Caco-2 (cell line): ENCODE measurements at regions not wholly inside any gene's neighbourhood (a gene's known extent, or its start where the extent isn't known, plus 50 kb on each side); places are given as distances from the start of the nearest gene placed in this dataset.

Experiments used
- BruUV-seq: library from RNA; stranded (reverse); fragments of 400-500 nt; replicated peaks from 2 replicates; lab custom pipeline; 2021; lab: Mats Ljungman, UMichigan
- CTCF ChIA-PET: fragments of 300-600 bp; sonication (Branson Sonifier 250); formaldehyde crosslinking; loops from one replicate; lab custom pipeline; 2022; ENCODE audit warnings: antibody characterized with exemption; lab: Charles Lee
- POLR2A ChIA-PET: fragments of 300-600 bp; sonication (Branson Sonifier 250); formaldehyde crosslinking; loops from one replicate; lab custom pipeline; 2022; ENCODE audit warnings: antibody characterized with exemption; lab: Charles Lee
- DNase-seq, 2 experiments: peaks; one replicate each; pipeline versions ENCODE4 v3.0.0 to v3.0.0-alpha.2; 2020 to 2022
- H3K27me3 ChIP-seq: replicated peaks from 2 replicates; pipeline ENCODE4 v1.6.0; 2011; ENCODE audit warnings: low read length; ENCODE audit not compliant: control insufficient read depth, insufficient read depth
- H3K36me3 ChIP-seq: 2 replicates; pipeline ENCODE4 v1.5.1; 2011; ENCODE audit warnings: low read length; ENCODE audit not compliant: control insufficient read depth, insufficient read depth
- H3K4me1 ChIP-seq: fragments of 250-450 bp; sonication (Bioruptor Pico); 2 replicates; pipeline ENCODE4 v1.5.1; 2020; ENCODE audit warnings: mild to moderate bottlenecking
- H3K4me3 ChIP-seq: 2 replicates; pipeline ENCODE4 v1.5.1; 2011; ENCODE audit warnings: low read depth, mild to moderate bottlenecking, control low read depth, low read length
- H3K9me3 ChIP-seq: fragments of 250-450 bp; sonication (Bioruptor Pico); 2 replicates; pipeline ENCODE4 v1.5.1; 2020; ENCODE audit warnings: mild to moderate bottlenecking, moderate library complexity
- H3K27ac Mint-ChIP-seq: one replicate; pipeline ENCODE4 v1.8.0; 2022; ENCODE audit warnings: mixed read lengths; ENCODE audit not compliant: unreplicated experiment
- H3K27me3 Mint-ChIP-seq: one replicate; pipeline ENCODE4 v1.8.0; 2022; ENCODE audit warnings: mixed read lengths; ENCODE audit not compliant: insufficient read depth, unreplicated experiment
- H3K36me3 Mint-ChIP-seq: one replicate; pipeline ENCODE4 v1.8.0; 2022; ENCODE audit warnings: mild to moderate bottlenecking, mixed read lengths; ENCODE audit not compliant: insufficient read depth, unreplicated experiment
- H3K4me1 Mint-ChIP-seq: one replicate; pipeline ENCODE4 v1.8.0; 2022; ENCODE audit warnings: low read depth, mixed read lengths; ENCODE audit not compliant: unreplicated experiment
- H3K4me3 Mint-ChIP-seq: one replicate; pipeline ENCODE4 v1.8.0; 2022; ENCODE audit warnings: mild to moderate bottlenecking, moderate library complexity, mixed read lengths; ENCODE audit not compliant: unreplicated experiment
- H3K9me3 Mint-ChIP-seq: one replicate; pipeline ENCODE4 v1.8.0; 2022; ENCODE audit warnings: mixed read lengths; ENCODE audit not compliant: unreplicated experiment
- intact Hi-C: fragments of 100-400 bp; cut with micrococcal nuclease; formaldehyde crosslinking; loops from one replicate; pipeline ENCODE4 v1.10.0; 2022; ENCODE audit not compliant: unreplicated experiment
- TF ChIP-seq, protein P1 (sequence below), 2 experiments: fragments of 200-600 bp in 1 of 2; IDR thresholded peaks; 1 replicate in 1 of 2; 2 replicates in 1 of 2; pipeline versions ENCODE4 v1.5.1 to v1.8.0; 2011 to 2022; ENCODE audit warnings: antibody characterized with exemption in 1 of 2, control low read depth in 1 of 2, inconsistent platforms in 1 of 2, low read depth in 1 of 2, low read length in 1 of 2, mild to moderate bottlenecking in 1 of 2, moderate library complexity in 1 of 2; ENCODE audit not compliant: insufficient read depth in 1 of 2, severe bottlenecking in 1 of 2, unreplicated experiment in 1 of 2

DNA sequence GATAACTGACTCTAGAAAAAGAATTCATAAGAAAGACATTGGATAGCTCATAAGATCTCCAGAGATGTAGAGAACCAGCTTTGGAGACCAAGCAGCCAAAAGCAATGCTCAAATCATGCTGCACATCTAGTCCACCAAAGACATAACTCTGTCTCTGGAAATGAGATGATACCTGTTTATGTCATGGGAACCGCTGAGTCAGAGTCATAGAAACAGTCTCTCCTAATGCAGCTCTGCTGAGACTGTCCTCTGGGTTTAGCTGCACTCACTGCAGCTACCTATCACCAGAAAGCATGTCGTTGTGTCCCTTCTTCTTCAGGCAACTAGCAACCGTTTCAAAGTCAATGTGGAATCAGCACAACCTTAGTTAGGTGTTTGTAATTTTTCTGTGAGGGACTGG lies 218.5 kb upstream of the ROBO1 start:
- H3K4me1 Mint-ChIP-seq = no peaks in the 10 kb centered on the region
- no peaks in the 10 kb centered on the region for H3K36me3 ChIP-seq
- POLR2A ChIA-PET = no interaction called here

DNA sequence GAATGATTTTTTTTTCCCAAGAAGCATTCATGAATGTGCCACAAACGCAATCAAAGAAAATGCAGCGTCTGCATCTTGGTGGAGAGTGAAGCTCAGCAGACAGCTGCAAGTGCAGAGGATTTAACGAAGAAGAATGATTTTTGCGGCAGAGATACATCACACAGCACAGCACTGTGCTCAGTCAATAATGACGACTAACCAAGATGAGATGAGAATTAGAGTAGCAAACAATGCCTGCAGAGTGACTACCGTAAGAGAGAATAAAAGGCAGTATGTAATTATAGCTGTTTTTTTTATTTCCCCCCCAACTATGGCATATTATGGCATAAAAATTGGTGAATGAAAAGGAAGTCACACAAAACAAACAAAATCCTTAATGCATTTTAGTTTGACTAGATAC lies 218.0 kb upstream of the ROBO1 start:
- BruUV-seq = no TSS peak
- POLR2A ChIA-PET = no interaction called here
- Mint-ChIP-seq H3K4me1 (no peaks in the 10 kb centered on the region), H3K36me3 (no peaks in the 10 kb centered on the region), H3K4me3 (no peak overlapping the region), H3K27ac (no peak overlapping the region), H3K27me3 (peaks cover 3% of the 10 kb centered on the region), H3K9me3 (no peaks in the 10 kb centered on the region)
- Histone ChIP-seq H3K9me3 (no peaks in the 10 kb centered on the region), H3K4me3 (no peak overlapping the region), H3K4me1 (no peaks in the 10 kb centered on the region), H3K27me3 (no peaks in the 10 kb centered on the region), H3K36me3 (no peaks in the 10 kb centered on the region)
- CTCF ChIA-PET = no interaction called here
- no peak for DNase-seq
- TF ChIP-seq, protein P1, sequence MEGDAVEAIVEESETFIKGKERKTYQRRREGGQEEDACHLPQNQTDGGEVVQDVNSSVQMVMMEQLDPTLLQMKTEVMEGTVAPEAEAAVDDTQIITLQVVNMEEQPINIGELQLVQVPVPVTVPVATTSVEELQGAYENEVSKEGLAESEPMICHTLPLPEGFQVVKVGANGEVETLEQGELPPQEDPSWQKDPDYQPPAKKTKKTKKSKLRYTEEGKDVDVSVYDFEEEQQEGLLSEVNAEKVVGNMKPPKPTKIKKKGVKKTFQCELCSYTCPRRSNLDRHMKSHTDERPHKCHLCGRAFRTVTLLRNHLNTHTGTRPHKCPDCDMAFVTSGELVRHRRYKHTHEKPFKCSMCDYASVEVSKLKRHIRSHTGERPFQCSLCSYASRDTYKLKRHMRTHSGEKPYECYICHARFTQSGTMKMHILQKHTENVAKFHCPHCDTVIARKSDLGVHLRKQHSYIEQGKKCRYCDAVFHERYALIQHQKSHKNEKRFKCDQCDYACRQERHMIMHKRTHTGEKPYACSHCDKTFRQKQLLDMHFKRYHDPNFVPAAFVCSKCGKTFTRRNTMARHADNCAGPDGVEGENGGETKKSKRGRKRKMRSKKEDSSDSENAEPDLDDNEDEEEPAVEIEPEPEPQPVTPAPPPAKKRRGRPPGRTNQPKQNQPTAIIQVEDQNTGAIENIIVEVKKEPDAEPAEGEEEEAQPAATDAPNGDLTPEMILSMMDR (IDR thresholded peaks at IDR 0.05; ENCODE audit: insufficient read depth in 1 of 2, low read depth in 1 of 2, low read length in 1 of 2, severe bottlenecking in 1 of 2, unreplicated experiment in 1 of 2) = no peak
- intact Hi-C loops = no loop called here

More for the DNA sequence above, 218.5 kb upstream of the ROBO1 start:
- H3K27me3 Mint-ChIP-seq = peaks cover 3% of the 10 kb centered on the region
- intact Hi-C loops = no loop called here
- no peak overlapping the region for H3K27ac Mint-ChIP-seq
- no TSS peak for BruUV-seq
- no peaks in the 10 kb centered on the region for H3K9me3 Mint-ChIP-seq
- CTCF ChIA-PET = no interaction called here
- no peaks in the 10 kb centered on the region for H3K36me3 Mint-ChIP-seq
- H3K9me3 ChIP-seq = no peaks in the 10 kb centered on the region
- H3K4me1 ChIP-seq = no peaks in the 10 kb centered on the region
- no peak overlapping the region for H3K4me3 Mint-ChIP-seq
- TF ChIP-seq, protein P1 (IDR thresholded peaks at IDR 0.05; ENCODE audit: insufficient read depth in 1 of 2, low read depth in 1 of 2, low read length in 1 of 2, severe bottlenecking in 1 of 2, unreplicated experiment in 1 of 2) = no peak
- no peak overlapping the region for H3K4me3 ChIP-seq
- H3K27me3 ChIP-seq = no peaks in the 10 kb centered on the region
- no peak for DNase-seq

DNA sequence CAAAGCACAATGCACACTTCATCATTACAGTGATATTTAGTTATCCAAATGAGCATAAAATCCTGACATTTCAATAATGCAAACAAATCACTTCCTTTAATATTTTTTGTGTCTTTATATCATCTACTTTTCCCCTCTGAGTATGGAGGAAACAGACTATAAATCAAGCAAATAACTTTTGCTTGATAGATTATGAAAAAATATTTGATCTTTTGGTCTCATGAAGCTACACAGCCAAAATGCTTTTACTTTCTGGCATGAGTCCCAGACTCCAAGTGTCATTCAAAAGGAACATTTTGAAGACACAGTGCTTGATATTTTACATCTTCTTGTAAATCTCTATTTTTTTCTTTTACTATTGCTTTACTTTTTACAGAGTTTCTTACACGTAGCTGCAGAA lies 215.3 kb upstream of the ROBO1 start:
- Mint-ChIP-seq H3K36me3 (no peaks in the 10 kb centered on the region), H3K9me3 (no peaks in the 10 kb centered on the region), H3K27me3 (peaks cover 3% of the 10 kb centered on the region), H3K4me1 (no peaks in the 10 kb centered on the region), H3K4me3 (no peak overlapping the region), H3K27ac (no peak overlapping the region)
- no TSS peak for BruUV-seq
- no peaks in the 10 kb centered on the region for H3K4me1 ChIP-seq
- DNase-seq = no peak
- intact Hi-C loops = no loop called here
- POLR2A ChIA-PET = no interaction called here
- H3K9me3 ChIP-seq = no peaks in the 10 kb centered on the region
- H3K36me3 ChIP-seq = no peaks in the 10 kb centered on the region
- CTCF ChIA-PET = no interaction called here
- no peaks in the 10 kb centered on the region for H3K27me3 ChIP-seq
- TF ChIP-seq, protein P1 (IDR thresholded peaks at IDR 0.05; ENCODE audit: insufficient read depth in 1 of 2, low read depth in 1 of 2, low read length in 1 of 2, severe bottlenecking in 1 of 2, unreplicated experiment in 1 of 2) = no peak
- H3K4me3 ChIP-seq = no peak overlapping the region
